CD4-positive, alpha-beta T cell treated with Interleukin-2 at 100 ng/mL for 4 hours (primary cell): ENCODE measurements at regions not wholly inside any gene's neighbourhood (a gene's known extent, or its start where the extent isn't known, plus 50 kb on each side); places are given as distances from the start of the nearest gene placed in this dataset.
"Not testable (repeated sequence)": the region's sequence is repeated elsewhere in the genome, so short reads cannot be mapped to it uniquely, and the experiment has no call there.

ENCODE experiments used
- DNase-seq: peaks from one replicate; pipeline ENCODE4 v3.0.0-alpha.2; 2020; ENCODE audit warnings: low spot score

DNA sequence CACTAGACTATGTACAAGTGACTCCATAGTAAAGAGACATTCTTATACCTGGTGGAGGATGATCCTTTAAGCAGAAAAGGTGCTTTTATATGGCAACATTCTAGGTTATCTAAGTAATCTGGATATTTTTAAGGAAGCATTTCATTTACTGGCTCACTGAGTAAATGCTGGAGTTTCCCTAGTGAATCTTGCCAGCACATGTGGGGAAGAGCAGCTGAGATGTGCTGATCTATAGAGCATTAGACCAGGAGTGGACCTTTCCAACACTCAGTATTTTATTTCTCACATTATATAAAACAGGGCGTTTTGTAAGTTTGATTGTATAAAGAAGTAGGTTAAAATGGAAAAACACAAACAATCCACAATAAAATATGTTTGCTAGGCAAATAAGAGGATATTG lies 478.5 kb downstream of the ATP23 start:
- DNase-seq = no peak

DNA sequence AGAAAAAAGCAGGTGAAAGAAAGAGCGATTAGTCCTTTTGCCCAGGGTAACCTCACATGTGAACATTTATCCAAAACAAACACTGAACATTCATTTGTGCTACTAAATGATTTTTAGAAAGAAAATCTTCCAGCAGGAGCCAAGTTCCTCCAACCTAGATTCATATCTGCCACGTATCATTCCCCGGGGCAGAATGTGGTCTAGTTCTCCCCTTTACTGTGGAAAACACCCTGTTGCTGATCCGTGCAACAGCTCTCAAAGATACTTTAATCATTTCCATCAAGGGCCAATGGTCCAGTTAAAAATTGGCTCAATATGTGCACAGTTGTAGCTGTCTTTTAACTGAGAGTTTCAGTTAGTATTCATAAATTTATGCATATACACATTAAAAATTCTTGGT lies 479.1 kb downstream of the ATP23 start:
- no peak for DNase-seq

DNA sequence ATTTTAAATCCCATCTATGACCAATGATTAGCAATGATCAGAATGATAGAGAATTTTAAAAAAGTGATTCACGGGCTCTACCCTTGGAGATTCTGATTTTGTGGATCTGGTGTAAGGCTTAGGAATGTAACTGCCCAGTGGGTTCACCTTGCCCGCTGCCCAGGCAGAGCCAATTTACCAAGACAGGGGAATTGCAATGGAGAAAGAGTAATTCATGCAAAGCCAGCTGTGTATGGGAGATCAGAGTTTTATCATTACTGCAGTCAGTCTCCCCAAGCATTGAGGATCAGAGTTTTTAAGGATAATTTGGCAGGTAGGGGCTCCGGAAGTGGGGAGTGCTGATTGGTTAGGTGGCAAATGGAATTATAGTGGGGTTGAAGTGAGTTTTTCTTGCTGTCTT lies 480.6 kb downstream of the ATP23 start:
- no peak for DNase-seq

DNA sequence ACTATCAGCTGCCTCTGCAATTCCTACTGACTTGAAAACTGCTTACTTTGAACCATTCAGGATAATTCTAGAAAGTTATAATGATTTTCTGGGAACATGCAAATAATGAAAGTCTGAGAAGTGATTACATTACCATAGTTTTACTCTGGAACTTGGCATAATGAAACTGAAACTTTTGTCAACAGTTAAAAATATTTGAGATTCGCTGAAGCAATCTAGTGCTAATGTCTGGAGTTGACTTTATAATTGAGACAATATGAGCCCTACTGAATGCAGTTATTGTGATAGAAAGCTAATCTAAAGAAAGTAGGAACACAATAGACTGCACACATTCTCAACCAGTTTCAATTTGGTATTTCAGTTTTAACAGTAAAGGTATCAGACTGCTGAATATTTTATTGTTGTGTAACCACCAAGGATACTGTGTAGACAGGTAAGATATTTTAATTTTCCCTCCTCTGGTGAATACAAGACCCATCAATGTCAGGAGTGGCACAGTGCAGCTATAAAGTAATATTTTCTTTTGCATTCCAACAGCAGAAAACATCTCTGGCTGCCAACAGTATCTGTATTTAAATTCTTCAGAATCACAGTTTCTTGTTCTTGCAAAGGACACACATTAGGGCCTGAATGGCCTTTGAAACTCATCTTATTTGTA lies 483.5 kb downstream of the ATP23 start:
- no peak for DNase-seq

DNA sequence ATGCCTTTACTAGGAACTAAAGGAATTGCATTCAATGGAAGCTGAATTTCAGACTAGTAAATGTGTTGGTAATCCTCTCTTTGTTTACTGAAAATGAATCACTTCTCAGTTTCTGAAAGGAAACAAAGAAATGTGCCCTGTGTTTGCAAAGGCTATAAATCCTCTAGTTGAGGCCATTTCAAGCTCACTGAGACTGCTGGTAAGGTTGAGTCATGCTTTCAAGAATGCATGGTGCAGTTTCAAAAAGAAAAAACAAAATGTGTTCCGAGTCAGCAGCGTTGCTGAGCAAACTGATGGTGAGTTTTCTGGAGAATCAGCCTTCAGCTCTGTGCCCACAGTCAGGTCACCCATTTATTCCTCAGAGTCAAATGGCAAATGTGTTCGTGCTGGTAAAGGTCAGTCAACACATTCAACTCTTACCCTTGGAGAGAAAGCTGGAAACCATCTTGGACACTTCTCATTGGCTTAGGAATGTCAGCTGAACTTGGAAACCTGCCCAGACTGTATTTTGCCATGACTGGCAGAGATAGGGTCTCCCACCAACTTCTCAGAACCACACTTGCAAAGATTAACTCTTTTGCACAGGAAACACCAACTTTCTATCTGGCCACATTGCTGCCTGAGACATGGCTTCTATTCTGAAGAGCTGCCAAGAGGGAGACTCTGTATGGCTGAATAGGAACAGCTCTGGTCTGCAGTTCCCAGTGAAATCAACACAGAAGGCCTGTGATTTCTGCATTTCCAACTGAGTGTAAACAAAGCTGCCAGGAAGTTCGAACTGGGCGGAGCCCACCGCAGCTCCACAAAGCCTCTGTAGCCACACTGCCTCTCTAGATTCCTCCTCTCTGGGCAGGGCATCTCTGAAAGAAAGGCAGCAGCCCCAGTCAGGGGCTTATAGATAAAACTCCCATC lies 484.4 kb downstream of the ATP23 start:
- peak; percentile 3 for DNase-seq

DNA sequence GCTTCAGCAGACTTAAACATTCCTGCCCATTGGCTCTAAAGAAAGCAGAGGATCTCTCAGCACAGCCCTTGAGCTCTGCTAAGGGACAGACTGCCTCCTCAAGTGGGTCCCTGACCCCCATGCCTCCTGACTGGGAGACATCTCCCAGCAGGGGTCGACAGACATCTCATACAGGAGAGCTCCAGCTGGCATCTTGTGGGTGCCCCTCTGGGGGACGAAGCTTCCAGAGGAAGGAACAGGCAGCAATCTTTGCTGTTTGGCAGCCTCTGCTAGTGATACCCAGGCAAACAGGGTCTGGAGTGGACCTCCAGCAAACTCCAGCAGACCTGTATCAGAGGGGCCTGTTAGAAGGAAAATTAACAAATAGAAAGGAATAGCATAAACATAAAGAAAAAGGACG lies 485.1 kb downstream of the ATP23 start:
- DNase-seq = not testable (repeated sequence)

DNA sequence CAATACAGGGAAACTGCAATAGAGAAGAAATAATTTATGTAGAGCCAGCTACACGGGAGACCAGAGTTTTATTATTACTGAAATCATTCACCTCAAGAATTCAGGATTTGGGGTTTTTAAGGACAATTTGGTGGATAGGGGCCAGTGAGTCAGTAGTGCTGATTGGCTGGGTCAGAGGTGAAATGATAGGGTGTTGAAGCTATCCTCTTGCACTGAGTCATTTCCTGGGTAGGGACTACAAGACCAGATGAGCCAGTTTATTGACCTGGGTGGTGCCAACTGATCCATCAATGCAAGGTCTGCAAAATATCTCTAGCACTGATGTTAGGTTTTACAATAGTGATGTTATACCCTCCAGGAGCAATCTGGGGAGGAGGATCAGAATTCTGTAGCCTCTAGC lies 486.3 kb downstream of the LRIG3 start:
- DNase-seq = no peak

DNA sequence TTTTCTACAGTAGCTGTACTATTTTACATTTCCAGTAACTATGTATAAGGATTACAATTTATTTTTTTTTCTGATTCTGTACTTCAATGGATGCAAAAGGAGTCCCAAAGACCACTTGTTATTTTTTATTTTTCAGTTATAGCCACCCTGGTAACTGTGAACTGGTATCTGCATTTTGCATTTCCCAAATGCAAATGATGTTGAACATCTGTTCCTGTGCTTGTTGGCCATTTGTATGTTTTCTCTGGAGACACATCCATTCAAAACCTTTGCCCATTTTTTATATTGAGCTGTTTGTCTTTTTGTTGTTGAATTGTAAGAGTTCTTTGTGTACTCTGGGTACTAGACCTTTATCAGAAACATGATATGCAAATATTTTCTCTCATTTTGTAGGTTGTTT lies 485.6 kb downstream of the LRIG3 start:
- DNase-seq = no peak

DNA sequence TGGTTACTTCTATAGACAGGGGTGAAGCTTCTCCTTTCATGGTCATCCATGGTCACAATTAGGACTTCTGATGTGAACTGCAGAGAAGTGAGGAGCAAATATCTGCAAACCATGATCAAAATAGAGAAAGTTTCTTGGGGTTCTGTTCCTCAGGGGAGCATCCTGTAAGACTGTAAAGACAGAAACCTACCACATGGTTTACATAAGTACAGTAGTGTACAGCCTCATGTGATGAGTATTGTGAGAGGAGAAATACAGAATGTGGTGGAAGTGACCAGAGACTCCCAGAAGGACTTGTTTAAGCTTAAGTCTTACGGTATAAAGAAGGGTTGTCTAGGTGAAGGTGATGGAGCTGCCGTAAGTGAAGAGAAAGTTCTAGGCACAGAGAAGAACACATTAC lies 484.7 kb downstream of the LRIG3 start:
- DNase-seq = no peak

DNA sequence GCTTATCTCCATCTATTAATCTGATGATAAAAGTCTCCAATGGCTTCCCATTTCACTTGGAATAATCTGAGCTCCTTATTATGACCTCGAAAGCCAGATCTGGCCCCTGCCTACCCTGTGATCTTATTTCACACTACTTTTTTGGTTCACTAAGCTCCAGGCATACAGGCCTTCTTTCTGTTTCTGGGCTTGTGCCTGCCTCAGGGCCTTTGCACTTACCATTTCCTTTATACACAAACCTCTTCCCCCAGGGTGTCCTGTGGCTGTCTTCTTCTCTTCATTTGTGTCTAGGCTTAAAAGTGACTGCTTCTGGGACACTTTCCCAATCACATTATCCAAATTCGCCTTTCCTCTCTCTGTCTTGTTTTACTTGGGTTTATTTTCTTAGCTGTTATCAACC lies 478.8 kb downstream of the LRIG3 start:
- no peak for DNase-seq

DNA sequence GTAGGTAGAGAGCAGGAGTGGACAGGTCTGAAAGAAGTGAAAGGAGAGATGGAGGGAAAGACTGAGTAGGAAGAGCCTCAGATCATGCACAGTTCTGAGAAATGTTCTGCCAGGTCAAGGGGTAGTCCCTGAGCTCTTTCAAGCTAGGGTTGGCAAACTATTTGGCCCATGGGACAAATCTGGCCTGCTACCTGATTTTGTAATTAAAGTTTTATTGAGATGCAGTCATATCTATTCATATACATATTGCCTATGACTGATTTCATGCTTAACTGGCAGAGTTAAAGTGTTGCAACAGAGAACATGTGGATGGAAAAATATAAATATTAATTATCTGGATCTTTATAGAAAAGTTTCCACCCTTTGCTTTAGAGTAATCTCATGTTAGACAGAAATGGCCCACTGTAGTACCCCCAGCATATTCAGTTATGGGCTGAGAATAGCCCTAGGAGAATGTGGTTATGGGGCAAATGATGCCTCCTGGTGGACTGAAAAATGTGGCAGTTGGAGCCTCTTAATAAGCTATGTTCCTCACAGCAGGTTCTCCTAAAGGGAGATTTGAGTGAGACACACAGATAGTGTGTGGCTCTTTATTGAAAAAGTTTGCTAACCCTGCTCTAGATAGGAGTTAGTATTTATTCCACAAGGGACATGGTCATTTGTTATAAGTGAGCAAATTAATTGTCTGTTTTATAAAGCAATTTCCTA lies 476.9 kb downstream of the LRIG3 start:
- peak; percentile 3 for DNase-seq

DNA sequence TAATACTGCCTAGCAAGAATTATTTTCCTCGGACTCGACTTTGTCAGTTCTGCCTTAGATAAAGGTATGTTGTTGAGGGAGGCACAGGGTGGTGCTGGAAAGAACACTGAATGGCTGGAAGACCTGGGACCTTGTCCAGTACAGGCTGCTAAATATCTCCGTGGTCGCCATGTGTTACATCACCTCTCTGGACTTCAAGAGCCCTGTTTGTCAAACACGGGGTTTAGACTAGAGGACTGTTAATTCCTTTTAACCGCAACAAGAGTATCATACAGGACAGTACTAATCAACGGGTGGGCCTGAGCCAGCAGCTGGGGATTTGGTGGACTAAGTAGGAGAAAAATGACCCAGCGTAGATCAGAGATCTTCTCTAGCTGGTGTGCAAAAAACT lies 476.3 kb downstream of the LRIG3 start:
- DNase-seq = no peak

DNA sequence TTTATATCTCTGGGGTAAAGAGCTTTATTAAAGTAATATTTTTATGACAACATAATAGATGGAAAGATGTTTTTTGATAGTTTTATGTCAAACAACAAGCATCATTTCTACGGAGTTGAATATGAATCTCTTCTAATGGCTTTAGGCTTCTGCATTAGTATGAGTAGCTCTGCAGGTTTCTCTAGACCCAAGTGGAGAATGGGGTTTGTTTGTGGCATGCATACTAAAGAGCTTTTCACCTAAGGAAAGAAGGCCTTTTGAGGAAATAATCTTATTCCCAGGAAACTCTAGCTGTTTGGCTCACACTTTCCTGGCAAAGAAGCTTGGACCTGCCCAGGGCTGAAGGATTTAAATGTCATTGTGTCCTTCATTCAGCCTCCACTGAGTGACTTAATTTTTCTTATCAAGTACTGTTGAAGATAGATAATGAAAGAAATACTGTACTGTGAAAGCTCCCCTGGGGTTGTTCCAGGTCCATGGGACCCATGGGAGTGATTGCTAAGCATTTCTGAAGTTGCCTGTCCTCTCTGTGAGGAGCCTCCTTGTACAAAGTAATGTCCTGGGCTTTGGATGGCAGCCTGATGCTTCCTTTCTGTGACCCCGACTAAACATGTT lies 469.3 kb downstream of the LRIG3 start:
- no peak for DNase-seq

DNA sequence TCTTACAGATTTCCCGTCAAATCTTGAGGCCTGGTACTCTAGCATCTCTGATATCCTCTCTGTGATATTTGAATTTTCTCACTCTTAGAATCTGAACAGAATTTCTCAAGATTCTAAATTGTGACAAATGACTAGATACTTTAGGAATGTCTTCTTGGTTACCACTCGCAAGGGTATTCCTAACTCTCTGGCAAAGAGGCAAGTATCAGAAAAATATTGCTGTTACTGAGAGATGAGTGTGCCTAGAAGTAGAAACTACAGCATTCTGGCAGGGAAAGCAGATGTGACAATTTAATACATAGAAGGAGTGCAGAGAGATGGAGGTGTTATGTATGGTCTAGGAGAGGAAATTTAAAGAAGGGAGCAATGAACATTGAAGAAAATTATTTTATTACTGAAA lies 467.8 kb downstream of the LRIG3 start:
- no peak for DNase-seq

DNA sequence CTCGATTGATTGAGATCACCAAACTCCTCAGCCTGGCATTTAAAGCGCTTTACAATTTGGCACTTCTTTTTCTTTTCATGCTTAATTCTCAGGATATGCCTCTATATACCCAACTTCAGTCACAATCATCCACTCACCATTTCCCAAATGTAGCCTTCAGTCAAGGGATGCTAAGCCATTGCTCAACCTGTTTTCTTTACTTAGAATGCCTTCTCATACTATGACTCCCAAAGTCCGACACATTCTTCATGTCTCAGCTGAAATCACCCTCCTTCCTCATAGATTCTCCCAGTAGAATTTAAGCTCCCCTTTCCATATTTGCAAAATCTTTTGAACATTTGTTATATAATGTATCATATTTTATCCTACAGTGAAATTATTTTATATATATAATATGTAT lies 467.0 kb downstream of the LRIG3 start:
- no peak for DNase-seq

DNA sequence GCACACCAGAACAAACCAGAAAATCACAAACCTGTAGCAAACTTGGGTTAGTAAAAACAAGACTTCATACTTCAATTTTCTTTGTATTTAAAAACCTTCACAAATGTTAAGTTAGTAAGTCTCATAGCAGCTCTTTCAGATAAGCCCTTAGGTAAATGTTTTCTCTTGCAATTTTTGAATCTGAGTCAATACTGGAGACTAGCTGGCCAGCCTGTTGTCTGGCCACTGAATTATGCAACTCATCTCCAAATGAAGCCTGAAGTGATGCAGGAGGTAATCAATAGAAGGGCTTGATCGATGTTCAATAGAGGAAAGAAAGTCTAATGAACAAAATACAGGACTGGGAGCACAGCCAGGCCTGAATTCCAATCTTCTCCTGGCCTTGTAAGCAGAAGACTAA lies 465.2 kb downstream of the LRIG3 start:
- no peak for DNase-seq

DNA sequence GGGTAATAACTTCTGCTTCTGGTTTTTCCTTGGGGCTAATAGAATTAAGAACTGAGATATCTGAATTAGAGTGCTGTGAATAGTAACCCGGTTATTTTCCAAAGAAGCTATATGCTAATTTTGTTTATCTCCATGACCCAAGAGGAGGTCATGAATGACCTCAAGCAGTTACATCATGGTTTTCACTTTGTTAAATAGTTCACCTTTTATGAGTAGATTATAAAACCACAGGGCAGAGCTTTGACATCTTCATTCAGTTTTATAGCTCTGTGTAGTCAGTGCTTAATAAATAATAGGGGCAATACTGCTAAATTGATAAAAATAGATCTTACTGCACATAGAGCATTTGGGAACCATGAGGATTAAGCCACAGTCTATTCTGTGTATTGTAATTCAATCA lies 462.2 kb downstream of the LRIG3 start:
- no peak for DNase-seq

DNA sequence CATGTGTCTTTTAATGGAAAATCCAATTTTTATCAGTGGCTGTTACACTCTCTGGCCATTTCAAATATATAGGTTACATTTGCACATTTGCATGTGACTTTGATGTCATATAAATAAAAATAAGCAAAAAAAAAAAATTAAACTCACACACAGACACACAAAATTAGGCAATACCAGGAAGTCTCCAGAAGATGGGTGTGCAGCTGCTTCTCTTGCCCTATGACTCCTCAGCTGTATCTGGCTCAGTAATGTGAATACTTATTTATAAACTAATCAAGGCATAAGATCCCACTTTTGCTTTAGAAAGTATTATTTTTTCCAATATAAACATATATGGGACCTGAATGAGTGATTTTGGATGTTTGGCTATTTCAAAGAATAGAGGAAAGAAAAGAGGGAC lies 461.1 kb downstream of the LRIG3 start:
- DNase-seq = no peak

DNA sequence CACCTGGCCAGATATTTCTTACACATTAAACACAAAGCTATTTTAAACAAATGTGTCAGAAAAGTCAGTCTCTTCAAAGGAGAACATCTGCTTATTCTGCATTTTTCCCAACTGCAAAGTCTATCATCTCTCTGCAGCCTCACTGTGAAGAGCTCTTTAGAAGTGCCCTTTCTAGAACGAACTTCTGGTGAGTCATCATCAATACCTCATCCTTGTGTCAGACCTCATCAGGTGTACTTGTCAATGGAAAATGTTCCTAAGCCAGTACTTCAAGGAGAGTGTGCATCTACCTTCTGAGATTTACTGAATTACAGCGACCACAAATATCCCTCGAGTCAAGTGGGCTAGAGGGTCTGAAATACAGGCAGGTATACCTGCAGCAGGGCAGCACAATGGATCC lies 457.3 kb downstream of the LRIG3 start:
- no peak for DNase-seq

DNA sequence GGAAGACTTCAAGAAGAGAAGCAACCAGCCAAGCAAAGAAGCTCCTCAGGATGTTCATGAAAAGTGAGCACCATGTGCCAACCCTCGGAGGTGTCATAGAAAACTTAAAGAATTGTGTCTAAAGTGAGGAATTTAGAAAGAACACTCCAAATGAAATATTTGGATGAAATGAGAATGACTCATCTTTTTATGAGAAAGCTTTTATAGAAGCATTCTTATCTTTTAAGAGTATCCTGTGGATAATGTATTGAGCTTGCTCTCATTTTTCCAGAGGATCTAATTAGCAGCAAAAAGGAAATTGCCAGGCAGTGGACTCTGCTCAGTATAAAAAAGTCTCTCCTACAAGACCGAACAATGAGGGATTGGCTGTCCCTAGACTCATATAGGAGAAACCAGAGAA lies 454.9 kb downstream of the LRIG3 start:
- no peak for DNase-seq

DNA sequence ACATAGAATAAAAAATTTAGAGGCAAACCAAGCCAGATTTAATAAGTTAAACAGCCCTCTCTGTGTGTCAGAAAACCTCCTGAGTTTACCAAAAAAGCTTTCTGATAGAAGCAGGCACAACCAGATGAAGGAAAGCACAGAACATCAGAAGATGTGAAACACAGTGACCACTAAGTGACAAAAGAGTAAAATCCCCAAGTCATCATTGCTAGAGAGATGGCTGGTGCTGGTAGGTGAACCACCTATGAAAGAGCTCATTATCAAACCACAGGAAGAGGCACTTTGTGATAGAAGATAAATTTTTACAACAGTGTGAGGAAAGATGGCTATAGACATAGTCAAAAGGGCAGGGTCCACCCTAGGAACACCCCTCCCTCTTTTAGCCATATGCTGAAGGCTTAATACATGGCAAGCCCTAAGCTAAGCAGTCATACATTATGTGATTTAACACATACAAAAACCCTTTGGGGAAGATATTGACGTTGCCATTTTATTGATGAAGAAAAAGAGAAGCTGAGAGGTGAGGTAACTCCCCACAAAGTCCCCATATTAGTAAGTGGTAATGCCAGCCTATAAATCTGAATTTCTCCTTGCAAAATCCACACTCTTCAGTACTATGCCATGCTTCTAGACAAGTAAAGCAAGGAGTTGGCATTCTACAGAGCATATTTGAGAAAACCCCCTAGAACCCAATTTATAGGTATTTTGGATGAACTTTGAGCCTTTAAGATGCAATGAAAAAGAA lies 449.9 kb downstream of the LRIG3 start:
- no peak for DNase-seq

DNA sequence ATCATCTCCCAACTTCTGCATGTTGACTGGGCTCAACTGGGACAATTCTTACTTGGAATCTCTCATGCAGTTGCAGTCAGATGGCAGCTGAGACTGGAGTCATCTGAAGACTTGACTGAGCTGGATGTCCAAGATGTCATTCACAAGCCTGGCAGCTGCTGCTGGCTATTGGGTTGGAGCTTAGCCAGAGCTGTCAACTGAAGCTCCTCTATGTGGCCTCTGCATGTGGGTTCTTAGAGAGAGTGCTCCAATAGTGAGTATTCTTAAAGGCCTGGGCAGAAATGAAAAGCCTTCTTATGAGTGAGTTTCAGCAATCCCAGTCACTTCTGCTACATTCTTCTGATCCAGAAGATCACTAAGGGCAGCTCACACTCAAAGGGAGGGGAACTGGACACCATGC lies 440.9 kb downstream of the LRIG3 start:
- DNase-seq = no peak
